KMS-11 (cell line): ENCODE measurements at regions not wholly inside any gene's neighbourhood (a gene's known extent, or its start where the extent isn't known, plus 50 kb on each side); places are given as distances from the start of the nearest gene placed in this dataset.

Experiments used
- H2AFZ ChIP-seq: fragments of 200-600 bp; sonication (generic); 2 replicates; pipeline ENCODE4 v1.6.1; 2016; ENCODE audit warnings: antibody characterized with exemption, mixed run types, low read depth
- H3K27ac ChIP-seq: fragments of 200-600 bp; sonication (generic); 2 replicates; pipeline ENCODE4 v1.6.1; 2016; ENCODE audit warnings: mild to moderate bottlenecking, mixed run types
- H3K27me3 ChIP-seq: fragments of 200-600 bp; sonication (generic); 2 replicates; pipeline ENCODE4 v1.6.1; 2017; ENCODE audit warnings: mild to moderate bottlenecking, low read depth, mixed run types, moderate library complexity; ENCODE audit not compliant: insufficient read depth
- H3K36me3 ChIP-seq: fragments of 200-600 bp; sonication (generic); 2 replicates; pipeline ENCODE4 v1.6.1; 2017; ENCODE audit warnings: mild to moderate bottlenecking, mixed run types; ENCODE audit not compliant: insufficient read depth
- H3K4me1 ChIP-seq: fragments of 200-600 bp; sonication (generic); 2 replicates; pipeline ENCODE4 v1.6.1; 2016; ENCODE audit warnings: mild to moderate bottlenecking, low read depth, mixed run types; ENCODE audit not compliant: poor library complexity, severe bottlenecking
- H3K4me2 ChIP-seq: fragments of 200-600 bp; sonication (generic); 2 replicates; pipeline ENCODE4 v1.7.0; 2016; ENCODE audit warnings: mild to moderate bottlenecking, mixed run types
- H3K4me3 ChIP-seq: fragments of 200-600 bp; sonication (generic); IDR thresholded peaks from 2 replicates; pipeline ENCODE4 v1.6.1; 2017; ENCODE audit warnings: low read depth, low read length, mixed read lengths; ENCODE audit not compliant: insufficient read depth
- H3K79me2 ChIP-seq: fragments of 200-600 bp; sonication (generic); 2 replicates; pipeline ENCODE4 v1.6.1; 2016; ENCODE audit warnings: low read depth, mixed run types; ENCODE audit not compliant: insufficient read depth
- H3K9ac ChIP-seq: fragments of 200-600 bp; sonication (generic); 2 replicates; pipeline ENCODE4 v1.6.1; 2016; ENCODE audit warnings: mild to moderate bottlenecking, mixed run types
- H4K20me1 ChIP-seq: fragments of 200-600 bp; sonication (generic); 2 replicates; pipeline ENCODE4 v1.6.1; 2016; ENCODE audit warnings: mild to moderate bottlenecking, mixed run types; ENCODE audit not compliant: insufficient read depth
- TF ChIP-seq, protein P1 (sequence below): fragments of 200-600 bp; sonication (generic); conservative IDR thresholded peaks from 2 replicates; pipeline ENCODE4 v1.6.1; 2017; ENCODE audit warnings: low read depth, mild to moderate bottlenecking, antibody characterized with exemption, low read length, moderate library complexity, mixed read lengths

- no peak overlapping the region for H2AFZ ChIP-seq
Observed at GRCh38 chr1:56028244-56028643, 551.1 kb downstream of the PLPP3 start.

GRCh38 chr1:56025942-56026341 lies 553.4 kb downstream of the PLPP3 start:
- H3K4me1 ChIP-seq, result no peaks in the 10 kb centered on the region
- H3K27ac ChIP-seq, result no peak overlapping the region

More at GRCh38 chr1:56028244-56028643, 551.1 kb downstream of the PLPP3 start:
- no peaks in the 10 kb centered on the region for H4K20me1 ChIP-seq
- no peak overlapping the region for H3K4me3 ChIP-seq
- no peak overlapping the region for H3K27ac ChIP-seq
- no peaks in the 10 kb centered on the region for H3K27me3 ChIP-seq
- H3K9ac ChIP-seq, result no peak overlapping the region
- H3K4me1 ChIP-seq, result no peaks in the 10 kb centered on the region
- no peaks in the 10 kb centered on the region for H3K79me2 ChIP-seq
- TF ChIP-seq, protein P1, sequence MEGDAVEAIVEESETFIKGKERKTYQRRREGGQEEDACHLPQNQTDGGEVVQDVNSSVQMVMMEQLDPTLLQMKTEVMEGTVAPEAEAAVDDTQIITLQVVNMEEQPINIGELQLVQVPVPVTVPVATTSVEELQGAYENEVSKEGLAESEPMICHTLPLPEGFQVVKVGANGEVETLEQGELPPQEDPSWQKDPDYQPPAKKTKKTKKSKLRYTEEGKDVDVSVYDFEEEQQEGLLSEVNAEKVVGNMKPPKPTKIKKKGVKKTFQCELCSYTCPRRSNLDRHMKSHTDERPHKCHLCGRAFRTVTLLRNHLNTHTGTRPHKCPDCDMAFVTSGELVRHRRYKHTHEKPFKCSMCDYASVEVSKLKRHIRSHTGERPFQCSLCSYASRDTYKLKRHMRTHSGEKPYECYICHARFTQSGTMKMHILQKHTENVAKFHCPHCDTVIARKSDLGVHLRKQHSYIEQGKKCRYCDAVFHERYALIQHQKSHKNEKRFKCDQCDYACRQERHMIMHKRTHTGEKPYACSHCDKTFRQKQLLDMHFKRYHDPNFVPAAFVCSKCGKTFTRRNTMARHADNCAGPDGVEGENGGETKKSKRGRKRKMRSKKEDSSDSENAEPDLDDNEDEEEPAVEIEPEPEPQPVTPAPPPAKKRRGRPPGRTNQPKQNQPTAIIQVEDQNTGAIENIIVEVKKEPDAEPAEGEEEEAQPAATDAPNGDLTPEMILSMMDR, result no peak
- H3K4me2 ChIP-seq, result no peak overlapping the region
- no peaks in the 10 kb centered on the region for H3K36me3 ChIP-seq

GRCh38 chr1:56024155-56024554 lies 555.2 kb downstream of the PLPP3 start:
- Histone ChIP-seq H3K27ac (no peak overlapping the region), H3K9ac (no peak overlapping the region), H3K36me3 (no peaks in the 10 kb centered on the region), H3K4me2 (no peak overlapping the region), H2AFZ (no peak overlapping the region), H3K27me3 (no peaks in the 10 kb centered on the region), H3K4me1 (no peaks in the 10 kb centered on the region), H3K79me2 (no peaks in the 10 kb centered on the region), H4K20me1 (no peaks in the 10 kb centered on the region), H3K4me3 (no peak overlapping the region)
- TF ChIP-seq, protein P1, result no peak

More at GRCh38 chr1:56025942-56026341, 553.4 kb downstream of the PLPP3 start:
- no peak overlapping the region for H3K4me2 ChIP-seq
- H3K4me3 ChIP-seq, result no peak overlapping the region
- no peaks in the 10 kb centered on the region for H3K79me2 ChIP-seq
- H3K36me3 ChIP-seq, result no peaks in the 10 kb centered on the region
- no peak overlapping the region for H2AFZ ChIP-seq
- TF ChIP-seq, protein P1, result no peak
- no peak overlapping the region for H3K9ac ChIP-seq
- no peaks in the 10 kb centered on the region for H3K27me3 ChIP-seq
- H4K20me1 ChIP-seq, result no peaks in the 10 kb centered on the region

GRCh38 chr1:56019922-56020321 lies 559.4 kb downstream of the PLPP3 start:
- TF ChIP-seq, protein P1, result no peak
- Histone ChIP-seq H3K27me3 (no peaks in the 10 kb centered on the region), H3K4me1 (no peaks in the 10 kb centered on the region)

More at GRCh38 chr1:56019922-56020321, 559.4 kb downstream of the PLPP3 start:
- Histone ChIP-seq H3K4me2 (no peak overlapping the region), H3K9ac (no peak overlapping the region), H3K79me2 (no peaks in the 10 kb centered on the region), H3K27ac (no peak overlapping the region), H4K20me1 (no peaks in the 10 kb centered on the region), H3K36me3 (no peaks in the 10 kb centered on the region), H2AFZ (no peak overlapping the region), H3K4me3 (no peak overlapping the region)
